HFF-Myc (cell line): ENCODE measurements at regions not wholly inside any gene's neighbourhood (a gene's known extent, or its start where the extent isn't known, plus 50 kb on each side); places are given as distances from the start of the nearest gene placed in this dataset.

Experiments
- DNase-seq: peaks from one replicate; pipeline ENCODE4 v3.0.0-alpha.2; 2011; ENCODE audit warnings: low read depth; ENCODE audit errors: extremely low read depth
- H3K4me3 ChIP-seq: replicated peaks from 2 replicates; pipeline ENCODE4 v1.5.1; 2011; ENCODE audit warnings: low read depth, mild to moderate bottlenecking, control low read depth, low read length
- TF ChIP-seq, protein P1 (sequence below): IDR thresholded peaks from 2 replicates; pipeline ENCODE4 v1.5.1; 2012; ENCODE audit warnings: mild to moderate bottlenecking, low read depth, low read length, control low read depth; ENCODE audit errors: missing control alignments

DNA sequence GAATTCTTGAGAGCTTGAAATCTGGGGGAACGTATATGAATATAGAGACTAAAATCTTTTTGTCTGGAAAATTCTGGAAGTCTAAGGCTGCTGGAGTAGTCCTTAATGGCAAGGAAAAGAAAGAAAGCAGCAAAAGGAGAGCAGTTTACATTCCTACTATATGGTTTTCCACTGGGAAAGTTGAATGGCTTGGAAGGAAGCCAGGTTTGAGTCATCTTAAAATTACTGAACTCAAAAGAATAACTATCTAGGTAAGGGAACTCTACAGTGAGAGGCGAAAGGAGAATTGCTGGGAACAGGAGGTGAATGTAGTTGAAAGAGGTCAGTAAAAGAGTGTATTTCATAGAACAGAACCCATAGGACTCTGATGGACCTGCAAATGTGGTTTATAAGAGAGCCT lies 258.1 kb upstream of the EDIL3 start:
- TF ChIP-seq, protein P1, sequence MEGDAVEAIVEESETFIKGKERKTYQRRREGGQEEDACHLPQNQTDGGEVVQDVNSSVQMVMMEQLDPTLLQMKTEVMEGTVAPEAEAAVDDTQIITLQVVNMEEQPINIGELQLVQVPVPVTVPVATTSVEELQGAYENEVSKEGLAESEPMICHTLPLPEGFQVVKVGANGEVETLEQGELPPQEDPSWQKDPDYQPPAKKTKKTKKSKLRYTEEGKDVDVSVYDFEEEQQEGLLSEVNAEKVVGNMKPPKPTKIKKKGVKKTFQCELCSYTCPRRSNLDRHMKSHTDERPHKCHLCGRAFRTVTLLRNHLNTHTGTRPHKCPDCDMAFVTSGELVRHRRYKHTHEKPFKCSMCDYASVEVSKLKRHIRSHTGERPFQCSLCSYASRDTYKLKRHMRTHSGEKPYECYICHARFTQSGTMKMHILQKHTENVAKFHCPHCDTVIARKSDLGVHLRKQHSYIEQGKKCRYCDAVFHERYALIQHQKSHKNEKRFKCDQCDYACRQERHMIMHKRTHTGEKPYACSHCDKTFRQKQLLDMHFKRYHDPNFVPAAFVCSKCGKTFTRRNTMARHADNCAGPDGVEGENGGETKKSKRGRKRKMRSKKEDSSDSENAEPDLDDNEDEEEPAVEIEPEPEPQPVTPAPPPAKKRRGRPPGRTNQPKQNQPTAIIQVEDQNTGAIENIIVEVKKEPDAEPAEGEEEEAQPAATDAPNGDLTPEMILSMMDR = no peak
- H3K4me3 ChIP-seq = no peak overlapping the region
- DNase-seq = no peak

GRCh38 chr5:84642324-84642723 lies 257.6 kb upstream of the EDIL3 start:
- no peak overlapping the region for H3K4me3 ChIP-seq
- DNase-seq = no peak
- TF ChIP-seq, protein P1 = no peak

GRCh38 chr5:84637662-84638375 lies 253.1 kb upstream of the EDIL3 start:
- H3K4me3 ChIP-seq = no peak overlapping the region
- DNase-seq = no peak
- TF ChIP-seq, protein P1 = no peak

- no peak for DNase-seq
- TF ChIP-seq, protein P1 = no peak
- H3K4me3 ChIP-seq = no peak overlapping the region
These were observed 250.8 kb upstream of the EDIL3 start for GRCh38 chr5:84635235-84636055.

DNA sequence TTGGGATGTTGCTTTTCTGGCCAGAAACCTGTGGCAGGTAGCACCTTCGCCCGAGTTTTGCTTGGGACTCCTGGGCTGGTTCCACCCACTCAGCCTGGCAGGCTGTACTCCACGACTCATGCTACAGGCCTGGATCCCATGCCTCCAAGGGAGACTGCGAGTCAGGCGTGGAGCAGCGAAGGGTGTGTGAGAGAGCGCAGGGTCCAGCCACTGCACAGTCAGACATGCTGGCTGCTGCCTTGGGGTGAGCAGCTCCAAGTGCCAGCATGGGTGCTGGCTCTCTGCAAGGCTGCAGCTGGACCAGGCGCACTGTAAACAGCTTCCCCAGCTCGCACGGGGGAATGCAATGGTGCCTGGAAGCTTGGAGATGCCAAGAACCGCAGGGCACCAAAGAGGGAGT lies 249.6 kb upstream of the EDIL3 start:
- no peak for DNase-seq
- TF ChIP-seq, protein P1 = no peak
- no peak overlapping the region for H3K4me3 ChIP-seq

DNA sequence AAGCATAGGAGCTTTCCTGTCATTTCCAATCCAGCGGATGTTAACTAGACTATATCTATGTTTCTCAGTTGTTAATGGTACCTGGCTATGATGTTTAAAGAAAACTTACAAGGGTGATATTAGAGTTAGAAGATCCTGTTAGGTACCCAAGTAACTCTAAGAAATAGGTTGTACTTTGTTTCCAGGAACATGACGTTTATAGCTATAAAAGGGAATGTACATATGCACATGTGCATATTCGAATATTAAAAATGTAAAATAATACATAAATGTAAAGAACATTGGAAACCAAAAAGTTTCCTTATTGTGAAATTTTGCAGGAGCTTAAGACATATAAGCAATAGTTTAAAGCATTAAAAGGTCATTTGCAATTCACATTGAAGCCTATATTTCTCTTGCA lies 247.7 kb upstream of the EDIL3 start:
- DNase-seq = no peak
- TF ChIP-seq, protein P1 = no peak
- H3K4me3 ChIP-seq = no peak overlapping the region
